ENCODE measurements at regions not wholly inside any gene's neighbourhood (a gene's known extent, or its start where the extent isn't known, plus 50 kb on each side); places are given as distances from the start of the nearest gene placed in this dataset.
"Not testable (repeated sequence)": the region's sequence is repeated elsewhere in the genome, so short reads cannot be mapped to it uniquely, and the experiment has no call there.

GRCh38 chr2:111301677-111302076, 181.0 kb downstream of the BCL2L11 start:
- H4K20me1 ChIP-seq (replicated peaks; ENCODE audit: control insufficient read depth, extremely low read depth, insufficient read depth, low read length); POLR2A ChIA-PET; FAIRE-seq; CTCF ChIA-PET; intact Hi-C loops (cut with micrococcal nuclease); DNase-seq (ENCODE audit: low read depth, low spot score); H3K4me3 ChIP-seq (replicated peaks in 1 of 3; ENCODE audit: insufficient read depth in 1 of 3, low read depth in 1 of 3, low read length in 3 of 3); dilution Hi-C loops (cut with MboI; ENCODE audit: extremely low pct_ligation_motif_present, low sequenced_read_pairs); H3K36me3 ChIP-seq (ENCODE audit: control insufficient read depth in 2 of 2, extremely low read depth in 1 of 2, insufficient read depth in 2 of 2, low read length in 2 of 2); H3K27ac ChIP-seq (ENCODE audit: insufficient read depth, low read depth, low read length); H3K79me2 ChIP-seq (ENCODE audit: control insufficient read depth, insufficient read depth, low read length); H3K4me2 ChIP-seq (ENCODE audit: insufficient read depth, low read length); H3K4me1 ChIP-seq (ENCODE audit: control insufficient read depth, extremely low read depth, insufficient read depth, low read length); H3K9me3 ChIP-seq (replicated peaks; ENCODE audit: control insufficient read depth, insufficient read depth, low read length); H3K27me3 ChIP-seq (ENCODE audit: control insufficient read depth in 2 of 2, insufficient read depth in 2 of 2, low read length in 2 of 2); H2AFZ ChIP-seq (ENCODE audit: low read depth, low read length); H3K9me1 ChIP-seq (replicated peaks; ENCODE audit: control insufficient read depth, extremely low read depth, insufficient read depth, low read length); BruUV-seq (replicated peaks); H3K9ac ChIP-seq (replicated peaks; ENCODE audit: extremely low read depth, insufficient read depth, low read length): not testable (repeated sequence)

GRCh38 chr2:111302397-111303218, 181.9 kb downstream of the BCL2L11 start:
- H3K79me2 ChIP-seq (ENCODE audit: control insufficient read depth, insufficient read depth, low read length); H3K36me3 ChIP-seq (ENCODE audit: control insufficient read depth in 2 of 2, extremely low read depth in 1 of 2, insufficient read depth in 2 of 2, low read length in 2 of 2); H3K27me3 ChIP-seq (ENCODE audit: control insufficient read depth in 2 of 2, insufficient read depth in 2 of 2, low read length in 2 of 2); H3K9me1 ChIP-seq (replicated peaks; ENCODE audit: control insufficient read depth, extremely low read depth, insufficient read depth, low read length); intact Hi-C loops (cut with micrococcal nuclease); H3K27ac ChIP-seq (ENCODE audit: insufficient read depth, low read depth, low read length); H3K9ac ChIP-seq (replicated peaks; ENCODE audit: extremely low read depth, insufficient read depth, low read length); H4K20me1 ChIP-seq (replicated peaks; ENCODE audit: control insufficient read depth, extremely low read depth, insufficient read depth, low read length); CTCF ChIA-PET; BruUV-seq (replicated peaks); POLR2A ChIA-PET; H3K9me3 ChIP-seq (replicated peaks; ENCODE audit: control insufficient read depth, insufficient read depth, low read length); H3K4me2 ChIP-seq (ENCODE audit: insufficient read depth, low read length); H3K4me1 ChIP-seq (ENCODE audit: control insufficient read depth, extremely low read depth, insufficient read depth, low read length); H2AFZ ChIP-seq (ENCODE audit: low read depth, low read length); dilution Hi-C loops (cut with MboI; ENCODE audit: extremely low pct_ligation_motif_present, low sequenced_read_pairs); H3K4me3 ChIP-seq (replicated peaks in 1 of 3; ENCODE audit: insufficient read depth in 1 of 3, low read depth in 1 of 3, low read length in 3 of 3): not testable (repeated sequence)
- DNase-seq (ENCODE audit: low read depth, low spot score): peak; percentile 20
- peak; percentile 76 for FAIRE-seq

GRCh38 chr2:111307302-111307701, 186.6 kb downstream of the BCL2L11 start:
- H4K20me1 ChIP-seq (replicated peaks; ENCODE audit: control insufficient read depth, extremely low read depth, insufficient read depth, low read length); H3K4me1 ChIP-seq (ENCODE audit: control insufficient read depth, extremely low read depth, insufficient read depth, low read length); H3K36me3 ChIP-seq (ENCODE audit: control insufficient read depth in 2 of 2, extremely low read depth in 1 of 2, insufficient read depth in 2 of 2, low read length in 2 of 2); H2AFZ ChIP-seq (ENCODE audit: low read depth, low read length); FAIRE-seq; DNase-seq (ENCODE audit: low read depth, low spot score); H3K79me2 ChIP-seq (ENCODE audit: control insufficient read depth, insufficient read depth, low read length); H3K4me2 ChIP-seq (ENCODE audit: insufficient read depth, low read length); intact Hi-C loops (cut with micrococcal nuclease); BruUV-seq (replicated peaks); H3K9me1 ChIP-seq (replicated peaks; ENCODE audit: control insufficient read depth, extremely low read depth, insufficient read depth, low read length); CTCF ChIA-PET; POLR2A ChIA-PET; dilution Hi-C loops (cut with MboI; ENCODE audit: extremely low pct_ligation_motif_present, low sequenced_read_pairs); H3K9me3 ChIP-seq (replicated peaks; ENCODE audit: control insufficient read depth, insufficient read depth, low read length); H3K27ac ChIP-seq (ENCODE audit: insufficient read depth, low read depth, low read length); H3K27me3 ChIP-seq (ENCODE audit: control insufficient read depth in 2 of 2, insufficient read depth in 2 of 2, low read length in 2 of 2); H3K4me3 ChIP-seq (replicated peaks in 1 of 3; ENCODE audit: insufficient read depth in 1 of 3, low read depth in 1 of 3, low read length in 3 of 3); H3K9ac ChIP-seq (replicated peaks; ENCODE audit: extremely low read depth, insufficient read depth, low read length): not testable (repeated sequence)

DNA sequence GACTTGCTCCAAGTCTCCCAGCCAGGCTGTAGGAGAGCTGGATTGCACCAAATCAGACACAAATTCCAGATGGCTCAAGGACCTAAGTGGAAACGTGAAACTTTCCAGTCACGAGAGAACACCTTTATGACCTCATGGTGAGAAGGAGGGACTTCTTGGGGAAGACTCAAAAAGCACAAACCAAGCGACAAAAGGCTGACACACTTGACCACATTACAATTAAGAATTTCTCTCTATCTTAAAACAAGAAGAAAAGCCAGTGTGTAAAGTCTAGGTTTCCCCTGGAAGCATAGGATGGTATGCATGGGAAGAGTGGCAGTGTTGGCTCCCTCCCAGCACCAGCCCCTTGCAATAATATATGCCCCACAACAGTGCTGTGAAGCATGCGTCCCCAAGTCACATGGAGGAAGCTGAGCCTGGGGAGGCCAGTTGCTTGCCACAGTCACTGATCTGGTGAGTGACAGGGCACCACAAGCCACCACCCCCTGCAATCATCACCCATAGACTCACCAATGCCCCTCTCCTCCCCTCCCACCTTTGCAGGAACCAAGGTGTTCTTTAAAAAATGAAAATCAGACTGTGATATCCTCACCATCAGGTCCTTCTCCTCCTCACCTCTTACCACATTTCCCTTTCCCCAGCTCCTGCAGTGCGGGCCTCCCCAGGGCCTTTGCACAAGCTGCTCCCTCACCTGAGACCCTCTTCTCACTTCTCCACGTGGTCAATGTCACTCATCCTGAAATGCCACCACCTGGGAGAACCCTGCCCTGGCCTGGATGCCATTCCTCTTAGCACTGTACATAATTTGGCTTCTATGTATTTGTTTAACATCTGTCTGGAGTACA, 188.7 kb downstream of the BCL2L11 start:
- H3K4me2 ChIP-seq (ENCODE audit: insufficient read depth, low read length); intact Hi-C loops (cut with micrococcal nuclease); H3K9ac ChIP-seq (replicated peaks; ENCODE audit: extremely low read depth, insufficient read depth, low read length); H3K79me2 ChIP-seq (ENCODE audit: control insufficient read depth, insufficient read depth, low read length); DNase-seq (ENCODE audit: low read depth, low spot score); FAIRE-seq; H3K27me3 ChIP-seq (ENCODE audit: control insufficient read depth in 2 of 2, insufficient read depth in 2 of 2, low read length in 2 of 2); BruUV-seq (replicated peaks); H2AFZ ChIP-seq (ENCODE audit: low read depth, low read length); CTCF ChIA-PET; H3K27ac ChIP-seq (ENCODE audit: insufficient read depth, low read depth, low read length); H3K4me3 ChIP-seq (replicated peaks in 1 of 3; ENCODE audit: insufficient read depth in 1 of 3, low read depth in 1 of 3, low read length in 3 of 3); POLR2A ChIA-PET; H3K9me1 ChIP-seq (replicated peaks; ENCODE audit: control insufficient read depth, extremely low read depth, insufficient read depth, low read length); H3K4me1 ChIP-seq (ENCODE audit: control insufficient read depth, extremely low read depth, insufficient read depth, low read length); H3K36me3 ChIP-seq (ENCODE audit: control insufficient read depth in 2 of 2, extremely low read depth in 1 of 2, insufficient read depth in 2 of 2, low read length in 2 of 2); dilution Hi-C loops (cut with MboI; ENCODE audit: extremely low pct_ligation_motif_present, low sequenced_read_pairs); H4K20me1 ChIP-seq (replicated peaks; ENCODE audit: control insufficient read depth, extremely low read depth, insufficient read depth, low read length); H3K9me3 ChIP-seq (replicated peaks; ENCODE audit: control insufficient read depth, insufficient read depth, low read length): not testable (repeated sequence)
